ENCODE measurements at regions not wholly inside any gene's neighbourhood (a gene's known extent, or its start where the extent isn't known, plus 50 kb on each side); places are given as distances from the start of the nearest gene placed in this dataset.

DNA sequence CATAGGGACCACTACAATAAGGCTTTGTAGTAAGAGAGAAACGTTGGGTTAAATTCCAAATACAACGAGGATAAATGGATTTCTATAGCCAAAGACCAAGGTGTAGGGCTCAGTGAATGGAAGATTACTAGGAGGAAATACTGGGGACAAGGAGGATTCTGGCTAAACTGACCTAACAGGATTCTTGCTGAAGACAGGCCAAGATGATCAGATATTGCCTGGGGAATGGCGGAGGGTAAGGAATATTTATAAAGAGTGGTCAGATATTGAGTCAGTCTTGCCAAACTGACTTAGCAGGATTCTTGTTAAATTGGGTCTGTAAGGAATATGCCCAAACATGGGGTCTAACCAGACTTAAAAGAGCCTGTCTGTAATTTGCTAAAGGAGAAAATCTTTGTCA, 463.8 kb downstream of the EDEM1 start (continued):
- TF ChIP-seq, protein P1, sequence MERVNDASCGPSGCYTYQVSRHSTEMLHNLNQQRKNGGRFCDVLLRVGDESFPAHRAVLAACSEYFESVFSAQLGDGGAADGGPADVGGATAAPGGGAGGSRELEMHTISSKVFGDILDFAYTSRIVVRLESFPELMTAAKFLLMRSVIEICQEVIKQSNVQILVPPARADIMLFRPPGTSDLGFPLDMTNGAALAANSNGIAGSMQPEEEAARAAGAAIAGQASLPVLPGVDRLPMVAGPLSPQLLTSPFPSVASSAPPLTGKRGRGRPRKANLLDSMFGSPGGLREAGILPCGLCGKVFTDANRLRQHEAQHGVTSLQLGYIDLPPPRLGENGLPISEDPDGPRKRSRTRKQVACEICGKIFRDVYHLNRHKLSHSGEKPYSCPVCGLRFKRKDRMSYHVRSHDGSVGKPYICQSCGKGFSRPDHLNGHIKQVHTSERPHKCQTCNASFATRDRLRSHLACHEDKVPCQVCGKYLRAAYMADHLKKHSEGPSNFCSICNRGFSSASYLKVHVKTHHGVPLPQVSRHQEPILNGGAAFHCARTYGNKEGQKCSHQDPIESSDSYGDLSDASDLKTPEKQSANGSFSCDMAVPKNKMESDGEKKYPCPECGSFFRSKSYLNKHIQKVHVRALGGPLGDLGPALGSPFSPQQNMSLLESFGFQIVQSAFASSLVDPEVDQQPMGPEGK (CRISPR knock-in tag; IDR thresholded peaks at IDR 0.05; ENCODE audit: borderline replicate concordance) = no peak
- TF ChIP-seq RARB (CRISPR knock-in tag; IDR thresholded peaks at IDR 0.05) (no peak), PPARA (CRISPR knock-in tag; IDR thresholded peaks at IDR 0.05; ENCODE audit: borderline replicate concordance) (no peak), ZFP30 (CRISPR knock-in tag; IDR thresholded peaks at IDR 0.05) (no peak), ESRRG (CRISPR knock-in tag; IDR thresholded peaks at IDR 0.05) (no peak), ZNF8 (CRISPR knock-in tag; IDR thresholded peaks at IDR 0.05) (no peak), ISL1 (CRISPR knock-in tag; IDR thresholded peaks at IDR 0.05) (no peak)
- TF ChIP-seq, protein P2, sequence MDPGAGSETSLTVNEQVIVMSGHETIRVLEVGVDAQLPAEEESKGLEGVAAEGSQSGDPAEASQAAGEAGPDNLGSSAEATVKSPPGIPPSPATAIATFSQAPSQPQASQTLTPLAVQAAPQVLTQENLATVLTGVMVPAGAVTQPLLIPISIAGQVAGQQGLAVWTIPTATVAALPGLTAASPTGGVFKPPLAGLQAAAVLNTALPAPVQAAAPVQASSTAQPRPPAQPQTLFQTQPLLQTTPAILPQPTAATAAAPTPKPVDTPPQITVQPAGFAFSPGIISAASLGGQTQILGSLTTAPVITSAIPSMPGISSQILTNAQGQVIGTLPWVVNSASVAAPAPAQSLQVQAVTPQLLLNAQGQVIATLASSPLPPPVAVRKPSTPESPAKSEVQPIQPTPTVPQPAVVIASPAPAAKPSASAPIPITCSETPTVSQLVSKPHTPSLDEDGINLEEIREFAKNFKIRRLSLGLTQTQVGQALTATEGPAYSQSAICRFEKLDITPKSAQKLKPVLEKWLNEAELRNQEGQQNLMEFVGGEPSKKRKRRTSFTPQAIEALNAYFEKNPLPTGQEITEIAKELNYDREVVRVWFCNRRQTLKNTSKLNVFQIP (CRISPR knock-in tag; IDR thresholded peaks at IDR 0.05; ENCODE audit: borderline replicate concordance, low read depth) = no peak

DNA sequence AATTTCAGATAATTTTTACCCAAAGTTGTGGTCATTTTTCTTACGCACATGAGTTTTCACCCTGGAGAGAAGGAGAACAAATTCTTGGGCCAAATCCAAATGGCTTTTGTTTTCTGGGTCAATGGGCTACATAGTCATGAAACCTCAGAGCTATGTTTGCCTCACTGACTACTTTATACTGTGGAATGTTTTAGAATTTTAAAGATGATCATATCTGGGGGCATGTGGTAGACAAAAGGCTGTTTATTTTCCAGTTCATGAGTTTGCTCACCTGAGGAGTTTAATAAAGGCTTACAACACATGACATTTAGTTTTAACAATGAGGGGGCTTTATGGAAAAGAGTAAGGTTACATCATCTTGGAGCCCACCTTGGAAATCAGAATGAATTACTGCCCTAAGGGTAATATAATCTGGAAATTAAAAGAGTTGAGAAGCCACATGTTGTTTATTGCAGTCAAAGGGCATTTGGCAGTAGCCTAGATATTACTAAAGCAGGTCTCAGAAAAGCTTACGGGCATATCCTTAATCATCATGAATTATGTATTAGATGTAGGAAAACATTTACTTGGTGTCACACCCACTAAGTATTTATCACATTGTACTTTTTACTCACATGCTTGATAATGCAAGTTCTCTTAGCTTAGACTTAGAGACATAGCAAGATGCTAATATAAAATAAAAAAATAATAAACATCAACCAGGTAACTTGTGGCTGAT, 466.1 kb downstream of the EDEM1 start:
- ATAC-seq = no peak
- no peak for TF ChIP-seq SNAI2 (CRISPR knock-in tag; IDR thresholded peaks at IDR 0.05)
- TF ChIP-seq ZNF8 (CRISPR knock-in tag; IDR thresholded peaks at IDR 0.05) = no peak
- TF ChIP-seq OSR1 (CRISPR knock-in tag; IDR thresholded peaks at IDR 0.05) = no peak
- no peak for TF ChIP-seq ZNF70 (CRISPR knock-in tag; IDR thresholded peaks at IDR 0.05)
- no peak for TF ChIP-seq ZC3H10 (CRISPR knock-in tag; IDR thresholded peaks at IDR 0.05)
- TF ChIP-seq, protein P3, sequence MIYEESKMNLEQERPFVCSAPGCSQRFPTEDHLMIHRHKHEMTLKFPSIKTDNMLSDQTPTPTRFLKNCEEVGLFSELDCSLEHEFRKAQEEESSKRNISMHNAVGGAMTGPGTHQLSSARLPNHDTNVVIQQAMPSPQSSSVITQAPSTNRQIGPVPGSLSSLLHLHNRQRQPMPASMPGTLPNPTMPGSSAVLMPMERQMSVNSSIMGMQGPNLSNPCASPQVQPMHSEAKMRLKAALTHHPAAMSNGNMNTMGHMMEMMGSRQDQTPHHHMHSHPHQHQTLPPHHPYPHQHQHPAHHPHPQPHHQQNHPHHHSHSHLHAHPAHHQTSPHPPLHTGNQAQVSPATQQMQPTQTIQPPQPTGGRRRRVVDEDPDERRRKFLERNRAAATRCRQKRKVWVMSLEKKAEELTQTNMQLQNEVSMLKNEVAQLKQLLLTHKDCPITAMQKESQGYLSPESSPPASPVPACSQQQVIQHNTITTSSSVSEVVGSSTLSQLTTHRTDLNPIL (CRISPR knock-in tag; IDR thresholded peaks at IDR 0.05; ENCODE audit: low read depth) = no peak
- TF ChIP-seq BACH2 (CRISPR knock-in tag; IDR thresholded peaks at IDR 0.05; ENCODE audit: borderline replicate concordance) = no peak
- TF ChIP-seq TCF4 (CRISPR knock-in tag; IDR thresholded peaks at IDR 0.05; ENCODE audit: borderline replicate concordance) = no peak
- no peak for TF ChIP-seq CSDC2 (CRISPR knock-in tag; IDR thresholded peaks at IDR 0.05)
- no peak for TF ChIP-seq TOX (CRISPR knock-in tag; IDR thresholded peaks at IDR 0.05; ENCODE audit: borderline replicate concordance)
- no peak for TF ChIP-seq ZFP30 (CRISPR knock-in tag; IDR thresholded peaks at IDR 0.05)
- TF ChIP-seq, protein P2 (CRISPR knock-in tag; IDR thresholded peaks at IDR 0.05; ENCODE audit: borderline replicate concordance, low read depth) = no peak
- no peak for TF ChIP-seq ISL1 (CRISPR knock-in tag; IDR thresholded peaks at IDR 0.05)
- TF ChIP-seq, protein P4, sequence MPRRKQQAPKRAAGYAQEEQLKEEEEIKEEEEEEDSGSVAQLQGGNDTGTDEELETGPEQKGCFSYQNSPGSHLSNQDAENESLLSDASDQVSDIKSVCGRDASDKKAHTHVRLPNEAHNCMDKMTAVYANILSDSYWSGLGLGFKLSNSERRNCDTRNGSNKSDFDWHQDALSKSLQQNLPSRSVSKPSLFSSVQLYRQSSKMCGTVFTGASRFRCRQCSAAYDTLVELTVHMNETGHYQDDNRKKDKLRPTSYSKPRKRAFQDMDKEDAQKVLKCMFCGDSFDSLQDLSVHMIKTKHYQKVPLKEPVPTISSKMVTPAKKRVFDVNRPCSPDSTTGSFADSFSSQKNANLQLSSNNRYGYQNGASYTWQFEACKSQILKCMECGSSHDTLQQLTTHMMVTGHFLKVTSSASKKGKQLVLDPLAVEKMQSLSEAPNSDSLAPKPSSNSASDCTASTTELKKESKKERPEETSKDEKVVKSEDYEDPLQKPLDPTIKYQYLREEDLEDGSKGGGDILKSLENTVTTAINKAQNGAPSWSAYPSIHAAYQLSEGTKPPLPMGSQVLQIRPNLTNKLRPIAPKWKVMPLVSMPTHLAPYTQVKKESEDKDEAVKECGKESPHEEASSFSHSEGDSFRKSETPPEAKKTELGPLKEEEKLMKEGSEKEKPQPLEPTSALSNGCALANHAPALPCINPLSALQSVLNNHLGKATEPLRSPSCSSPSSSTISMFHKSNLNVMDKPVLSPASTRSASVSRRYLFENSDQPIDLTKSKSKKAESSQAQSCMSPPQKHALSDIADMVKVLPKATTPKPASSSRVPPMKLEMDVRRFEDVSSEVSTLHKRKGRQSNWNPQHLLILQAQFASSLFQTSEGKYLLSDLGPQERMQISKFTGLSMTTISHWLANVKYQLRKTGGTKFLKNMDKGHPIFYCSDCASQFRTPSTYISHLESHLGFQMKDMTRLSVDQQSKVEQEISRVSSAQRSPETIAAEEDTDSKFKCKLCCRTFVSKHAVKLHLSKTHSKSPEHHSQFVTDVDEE (CRISPR knock-in tag; IDR thresholded peaks at IDR 0.05) = no peak

DNA sequence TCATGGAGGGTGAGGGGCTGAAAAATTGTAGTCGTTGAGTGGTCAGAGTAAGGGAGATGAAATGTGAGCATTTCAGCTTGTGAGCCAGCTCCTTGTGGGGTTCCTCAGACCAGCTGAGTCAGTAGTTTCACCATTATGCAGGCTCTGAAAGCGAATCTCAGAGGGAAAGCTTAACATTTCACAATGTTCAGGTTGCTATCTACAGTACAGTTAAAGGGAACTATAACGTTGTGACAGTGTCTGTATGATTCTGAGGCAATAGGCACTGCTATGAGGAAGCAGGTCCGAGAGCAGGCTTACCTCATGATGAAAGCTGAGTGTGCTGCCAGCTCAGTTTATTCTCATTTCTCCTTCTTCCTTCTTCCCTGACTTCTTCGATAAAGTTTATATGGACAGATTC, 469.6 kb downstream of the EDEM1 start:
- no peak for ATAC-seq
- no peak for TF ChIP-seq CSDC2 (CRISPR knock-in tag; IDR thresholded peaks at IDR 0.05)
- TF ChIP-seq, protein P2 (CRISPR knock-in tag; IDR thresholded peaks at IDR 0.05; ENCODE audit: borderline replicate concordance, low read depth) = no peak
